ENCODE measurements at regions not wholly inside any gene's neighbourhood (a gene's known extent, or its start where the extent isn't known, plus 50 kb on each side); places are given as distances from the start of the nearest gene placed in this dataset.
A peak's percentile ranks its signal among the peaks of the same experiment; 100 is the strongest.
"Not testable (repeated sequence)": the region's sequence is repeated elsewhere in the genome, so short reads cannot be mapped to it uniquely, and the experiment has no call there.

DNA sequence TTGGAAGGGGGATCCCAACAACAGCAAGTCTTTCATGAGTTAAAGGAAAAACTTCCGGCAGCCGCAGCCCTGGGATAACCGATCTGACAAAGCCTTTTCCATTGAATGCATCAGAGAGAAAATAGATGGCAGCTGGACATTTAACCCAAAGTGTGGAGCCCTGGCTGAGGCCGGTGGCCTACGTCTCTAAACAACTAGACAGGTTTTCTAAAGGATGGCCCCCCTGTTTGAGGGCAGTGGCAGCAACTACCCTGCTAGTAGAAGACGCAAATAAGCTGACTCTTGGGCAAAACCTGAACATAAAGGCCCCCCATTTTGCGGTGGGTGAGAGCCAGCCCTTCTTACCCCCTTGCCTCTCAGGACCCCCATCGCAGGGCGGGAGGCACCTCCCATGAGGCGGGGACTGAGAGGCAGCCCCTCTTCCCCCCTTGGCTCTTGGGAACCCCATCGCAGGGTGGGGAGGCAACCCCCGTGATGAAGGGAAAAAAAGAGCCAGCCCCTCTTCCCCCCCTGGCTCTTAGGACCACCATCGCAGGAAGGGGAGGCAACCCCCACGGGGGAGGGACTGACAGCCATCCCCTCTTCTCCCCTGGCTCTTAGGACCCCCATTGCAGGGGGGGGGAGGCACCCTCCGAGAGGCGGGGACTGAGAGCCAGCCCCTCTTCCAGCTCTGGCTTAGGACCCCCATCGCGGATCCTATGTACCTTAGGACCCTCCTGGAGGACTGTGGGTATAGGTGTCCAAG lies 2422.9 kb upstream of the PCDH20 start (continued):
- TF ChIP-seq, protein P1, sequence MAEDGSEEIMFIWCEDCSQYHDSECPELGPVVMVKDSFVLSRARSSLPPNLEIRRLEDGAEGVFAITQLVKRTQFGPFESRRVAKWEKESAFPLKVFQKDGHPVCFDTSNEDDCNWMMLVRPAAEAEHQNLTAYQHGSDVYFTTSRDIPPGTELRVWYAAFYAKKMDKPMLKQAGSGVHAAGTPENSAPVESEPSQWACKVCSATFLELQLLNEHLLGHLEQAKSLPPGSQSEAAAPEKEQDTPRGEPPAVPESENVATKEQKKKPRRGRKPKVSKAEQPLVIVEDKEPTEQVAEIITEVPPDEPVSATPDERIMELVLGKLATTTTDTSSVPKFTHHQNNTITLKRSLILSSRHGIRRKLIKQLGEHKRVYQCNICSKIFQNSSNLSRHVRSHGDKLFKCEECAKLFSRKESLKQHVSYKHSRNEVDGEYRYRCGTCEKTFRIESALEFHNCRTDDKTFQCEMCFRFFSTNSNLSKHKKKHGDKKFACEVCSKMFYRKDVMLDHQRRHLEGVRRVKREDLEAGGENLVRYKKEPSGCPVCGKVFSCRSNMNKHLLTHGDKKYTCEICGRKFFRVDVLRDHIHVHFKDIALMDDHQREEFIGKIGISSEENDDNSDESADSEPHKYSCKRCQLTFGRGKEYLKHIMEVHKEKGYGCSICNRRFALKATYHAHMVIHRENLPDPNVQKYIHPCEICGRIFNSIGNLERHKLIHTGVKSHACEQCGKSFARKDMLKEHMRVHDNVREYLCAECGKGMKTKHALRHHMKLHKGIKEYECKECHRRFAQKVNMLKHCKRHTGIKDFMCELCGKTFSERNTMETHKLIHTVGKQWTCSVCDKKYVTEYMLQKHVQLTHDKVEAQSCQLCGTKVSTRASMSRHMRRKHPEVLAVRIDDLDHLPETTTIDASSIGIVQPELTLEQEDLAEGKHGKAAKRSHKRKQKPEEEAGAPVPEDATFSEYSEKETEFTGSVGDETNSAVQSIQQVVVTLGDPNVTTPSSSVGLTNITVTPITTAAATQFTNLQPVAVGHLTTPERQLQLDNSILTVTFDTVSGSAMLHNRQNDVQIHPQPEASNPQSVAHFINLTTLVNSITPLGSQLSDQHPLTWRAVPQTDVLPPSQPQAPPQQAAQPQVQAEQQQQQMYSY (CRISPR knock-in tag; IDR thresholded peaks at IDR 0.05) = no peak
- TF ChIP-seq ZNF217 (IDR thresholded peaks at IDR 0.05) = no peak

DNA sequence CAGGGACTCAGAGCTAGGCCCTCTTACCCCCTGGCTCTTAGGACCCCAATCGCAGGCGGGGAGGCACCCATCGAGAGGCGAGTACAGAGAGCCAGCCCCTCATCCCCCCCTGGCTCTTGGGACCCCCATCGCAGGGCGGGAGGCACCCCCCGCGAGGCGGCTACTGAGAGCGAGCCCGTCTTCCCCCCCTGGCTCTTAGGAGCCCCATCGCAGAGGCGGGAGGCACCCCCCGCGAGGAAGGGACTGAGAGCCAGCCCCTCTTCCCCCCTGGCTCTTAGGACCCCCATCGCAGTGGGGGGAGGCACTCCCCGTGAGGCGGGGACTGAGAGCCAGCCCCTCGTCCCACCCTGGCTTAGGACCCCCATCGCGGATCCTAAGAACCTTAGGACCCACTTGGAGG lies 2422.1 kb upstream of the PCDH20 start:
- RAD21 ChIA-PET (ENCODE audit: unreplicated experiment); H3K27ac ChIP-seq (ENCODE audit: control insufficient read depth, insufficient read depth); H3K9me3 ChIP-seq (replicated peaks; ENCODE audit: control insufficient read depth, insufficient read depth, low read length); H3K9ac ChIP-seq (ENCODE audit: control insufficient read depth, insufficient read depth, low read length); ATAC-seq; H3K79me2 ChIP-seq (ENCODE audit: control insufficient read depth, insufficient read depth, low read length); H2AFZ ChIP-seq (ENCODE audit: control insufficient read depth, low read depth, low read length); SMC1A ChIA-PET (ENCODE audit: uncharacterized antibody, unreplicated experiment); FAIRE-seq; POLR2A ChIA-PET; H3K4me1 ChIP-seq (ENCODE audit: control insufficient read depth, insufficient read depth, low read length); H3K4me2 ChIP-seq (ENCODE audit: control insufficient read depth, insufficient read depth); H3K4me3 ChIP-seq; DNase-seq (ENCODE audit: low read depth, low spot score); H3K27me3 ChIP-seq (replicated peaks in 1 of 2; ENCODE audit: control insufficient read depth in 2 of 2, insufficient read depth in 2 of 2, low read length in 1 of 2); H3K36me3 ChIP-seq (ENCODE audit: control insufficient read depth in 2 of 2, insufficient read depth in 2 of 2, low read length in 1 of 2); in situ Hi-C loops (cut with MboI); BruUV-seq (replicated peaks); intact Hi-C loops (cut with micrococcal nuclease; ENCODE audit: unreplicated experiment); CTCF ChIA-PET; H4K20me1 ChIP-seq (ENCODE audit: control insufficient read depth, insufficient read depth): not testable (repeated sequence)
- 65% methylated on average over 6 of the region's 21 CpGs for WGBS (ENCODE audit: insufficient coverage, insufficient replicate concordance, low lambda C conversion rate, missing lambda C conversion rate)

DNA sequence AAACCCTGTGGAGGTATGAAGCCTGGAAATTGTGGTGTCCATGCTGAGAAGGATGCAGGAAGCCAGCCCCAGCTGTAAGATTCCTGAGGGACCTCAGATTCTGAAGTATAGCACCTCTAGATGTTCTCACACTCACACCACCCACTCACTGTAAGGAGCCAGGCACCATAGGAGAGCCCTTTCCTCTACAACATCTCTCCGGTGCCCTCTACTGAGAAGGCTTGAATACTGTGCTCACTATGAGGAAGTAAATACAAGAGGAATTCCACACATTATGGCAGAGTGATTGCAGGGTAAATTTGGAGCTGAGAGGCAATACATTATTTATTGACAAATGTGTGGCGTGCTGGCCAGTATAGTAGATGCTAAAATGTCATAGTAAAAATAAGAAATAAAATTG lies 2414.0 kb upstream of the PCDH20 start:
- H4K20me1 ChIP-seq (ENCODE audit: control insufficient read depth, insufficient read depth); POLR2A ChIA-PET; H3K27me3 ChIP-seq (replicated peaks in 1 of 2; ENCODE audit: control insufficient read depth in 2 of 2, insufficient read depth in 2 of 2, low read length in 1 of 2); BruUV-seq (replicated peaks); H3K4me1 ChIP-seq (ENCODE audit: control insufficient read depth, insufficient read depth, low read length); H2AFZ ChIP-seq (ENCODE audit: control insufficient read depth, low read depth, low read length); H3K4me2 ChIP-seq (ENCODE audit: control insufficient read depth, insufficient read depth); H3K36me3 ChIP-seq (ENCODE audit: control insufficient read depth in 2 of 2, insufficient read depth in 2 of 2, low read length in 1 of 2); H3K27ac ChIP-seq (ENCODE audit: control insufficient read depth, insufficient read depth); DNase-seq (ENCODE audit: low read depth, low spot score); FAIRE-seq; RAD21 ChIA-PET (ENCODE audit: unreplicated experiment); H3K9ac ChIP-seq (ENCODE audit: control insufficient read depth, insufficient read depth, low read length); CTCF ChIA-PET; H3K9me3 ChIP-seq (replicated peaks; ENCODE audit: control insufficient read depth, insufficient read depth, low read length); SMC1A ChIA-PET (ENCODE audit: uncharacterized antibody, unreplicated experiment); H3K79me2 ChIP-seq (ENCODE audit: control insufficient read depth, insufficient read depth, low read length); in situ Hi-C loops (cut with MboI); intact Hi-C loops (cut with micrococcal nuclease; ENCODE audit: unreplicated experiment); H3K4me3 ChIP-seq: not testable (repeated sequence)
- peak; percentile 79 for ATAC-seq
- no CpG with 5 or more reads among the region's 2 CpGs for WGBS (ENCODE audit: insufficient coverage, insufficient replicate concordance, low lambda C conversion rate, missing lambda C conversion rate)

DNA sequence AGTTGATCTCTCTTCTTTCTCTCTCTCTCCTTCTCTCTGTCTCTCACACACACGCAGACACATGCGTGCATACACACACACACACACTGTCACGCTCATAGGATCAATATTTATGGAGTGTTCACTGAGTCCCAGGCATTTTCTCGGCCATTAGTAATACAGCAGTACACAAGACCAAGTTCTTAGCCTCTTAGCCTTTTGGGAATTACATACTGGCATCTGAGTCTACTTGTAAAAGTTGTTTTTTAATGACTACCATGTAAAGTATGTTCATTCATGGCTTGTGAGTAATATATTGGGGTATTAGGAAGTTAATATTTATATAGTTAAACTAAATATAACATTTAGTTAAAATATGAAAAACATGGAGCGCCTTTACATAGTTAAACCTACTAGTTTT lies 2406.1 kb upstream of the PCDH20 start:
- H3K27me3 ChIP-seq (replicated peaks in 1 of 2; ENCODE audit: control insufficient read depth in 2 of 2, insufficient read depth in 2 of 2, low read length in 1 of 2); SMC1A ChIA-PET (ENCODE audit: uncharacterized antibody, unreplicated experiment); DNase-seq (ENCODE audit: low read depth, low spot score); H3K4me3 ChIP-seq; intact Hi-C loops (cut with micrococcal nuclease; ENCODE audit: unreplicated experiment); ATAC-seq; POLR2A ChIA-PET; in situ Hi-C loops (cut with MboI); H3K36me3 ChIP-seq (ENCODE audit: control insufficient read depth in 2 of 2, insufficient read depth in 2 of 2, low read length in 1 of 2); H3K4me2 ChIP-seq (ENCODE audit: control insufficient read depth, insufficient read depth); H3K4me1 ChIP-seq (ENCODE audit: control insufficient read depth, insufficient read depth, low read length); H3K79me2 ChIP-seq (ENCODE audit: control insufficient read depth, insufficient read depth, low read length); H2AFZ ChIP-seq (ENCODE audit: control insufficient read depth, low read depth, low read length); FAIRE-seq; H3K9me3 ChIP-seq (replicated peaks; ENCODE audit: control insufficient read depth, insufficient read depth, low read length); H3K9ac ChIP-seq (ENCODE audit: control insufficient read depth, insufficient read depth, low read length); RAD21 ChIA-PET (ENCODE audit: unreplicated experiment); H4K20me1 ChIP-seq (ENCODE audit: control insufficient read depth, insufficient read depth); BruUV-seq (replicated peaks); CTCF ChIA-PET; H3K27ac ChIP-seq (ENCODE audit: control insufficient read depth, insufficient read depth): not testable (repeated sequence)
- 25% methylated on average over 2 of the region's 5 CpGs for WGBS (ENCODE audit: insufficient coverage, insufficient replicate concordance, low lambda C conversion rate, missing lambda C conversion rate)
